ENCODE measurements at regions not wholly inside any gene's neighbourhood (a gene's known extent, or its start where the extent isn't known, plus 50 kb on each side); places are given as distances from the start of the nearest gene placed in this dataset.

GRCh38 chr12:111196532-111196931 is 172.4 kb downstream of the PHETA1 start:
- no peak for DNase-seq (ENCODE audit: low spot score)

- DNase-seq (ENCODE audit: low spot score), result no peak
Observed at GRCh38 chr12:111195316-111195715, 173.6 kb downstream of the PHETA1 start.

- no peak for DNase-seq (ENCODE audit: low spot score)
Observed at GRCh38 chr12:111194703-111195051, 174.2 kb downstream of the PHETA1 start.

GRCh38 chr12:111193977-111194702 is 174.8 kb downstream of the PHETA1 start:
- DNase-seq (ENCODE audit: low spot score), result no peak

GRCh38 chr12:111193496-111193895 is 175.4 kb downstream of the PHETA1 start:
- DNase-seq (ENCODE audit: low spot score), result no peak

GRCh38 chr12:111193067-111193466 is 175.8 kb downstream of the PHETA1 start:
- DNase-seq (ENCODE audit: low spot score), result no peak

GRCh38 chr12:111192647-111193046 is 176.2 kb downstream of the PHETA1 start:
- no peak for DNase-seq (ENCODE audit: low spot score)

- DNase-seq (ENCODE audit: low spot score), result no peak
Observed at GRCh38 chr12:111190741-111191526, 178.0 kb downstream of the PHETA1 start.

GRCh38 chr12:111189792-111190191 is 179.1 kb downstream of the PHETA1 start:
- DNase-seq (ENCODE audit: low spot score), result no peak

GRCh38 chr12:111188436-111188835 is 180.5 kb downstream of the PHETA1 start:
- no peak for DNase-seq (ENCODE audit: low spot score)

- DNase-seq (ENCODE audit: low spot score), result no peak
Observed at GRCh38 chr12:111186347-111186746, 182.5 kb downstream of the PHETA1 start.

- DNase-seq (ENCODE audit: low spot score), result no peak
Observed at GRCh38 chr12:111185889-111186227, 183.0 kb downstream of the PHETA1 start.

- no peak for DNase-seq (ENCODE audit: low spot score)
Observed at GRCh38 chr12:111185206-111185888, 183.5 kb downstream of the PHETA1 start.

GRCh38 chr12:111184161-111184560 is 184.7 kb downstream of the PHETA1 start:
- no peak for DNase-seq (ENCODE audit: low spot score)

- no peak for DNase-seq (ENCODE audit: low spot score)
Observed at GRCh38 chr12:111183094-111183493, 185.8 kb downstream of the PHETA1 start.

- DNase-seq (ENCODE audit: low spot score), result no peak
Observed at GRCh38 chr12:111182382-111182781, 186.5 kb downstream of the PHETA1 start.

- DNase-seq (ENCODE audit: low spot score), result no peak
Observed at GRCh38 chr12:111181143-111181726, 187.7 kb downstream of the PHETA1 start.

- DNase-seq (ENCODE audit: low spot score), result no peak
Observed at GRCh38 chr12:111180426-111181142, 188.3 kb downstream of the PHETA1 start.

- DNase-seq (ENCODE audit: low spot score), result no peak
Observed at GRCh38 chr12:111178181-111179081, 190.5 kb downstream of the PHETA1 start.

GRCh38 chr12:111175396-111176094 is 193.3 kb downstream of the PHETA1 start:
- no peak for DNase-seq (ENCODE audit: low spot score)

Measured in kidney capillary endothelial cell (primary cell).